K562 (cell line): ENCODE measurements at regions not wholly inside any gene's neighbourhood (a gene's known extent, or its start where the extent isn't known, plus 50 kb on each side); places are given as distances from the start of the nearest gene placed in this dataset.
A peak's percentile ranks its signal among the peaks of the same experiment; 100 is the strongest.

Experiments
- ATF7 ChIP-seq: fragments of 450-650 bp; IDR thresholded peaks from 2 replicates; pipeline ENCODE4 v1.7.1; 2014; ENCODE audit warnings: mild to moderate bottlenecking, moderate library complexity
- BACH1 ChIP-seq: fragments of 200-800 bp; sonication (Bioruptor generic); IDR thresholded peaks from 2 replicates; pipeline ENCODE4 v1.6.1; 2016; ENCODE audit warnings: missing genetic modification characterization, missing compliant biosample characterization
- ELK3 ChIP-seq: fragments of 450-650 bp; formaldehyde crosslinking; IDR thresholded peaks from 2 replicates; pipeline ENCODE4 v1.4.0; 2020; ENCODE audit warnings: mild to moderate bottlenecking
- ESRRA ChIP-seq: fragments of 450-650 bp; IDR thresholded peaks from 2 replicates; pipeline ENCODE4 v1.6.1; 2014; ENCODE audit warnings: low read depth, mild to moderate bottlenecking, moderate library complexity, borderline replicate concordance
- GTF2B ChIP-seq: IDR thresholded peaks from 2 replicates; pipeline ENCODE4 v1.6.1; 2011; ENCODE audit not compliant: insufficient read length; ENCODE audit errors: extremely low read depth
- HDAC6 ChIP-seq: IDR thresholded peaks from 2 replicates; pipeline ENCODE4 v1.6.1; 2012; ENCODE audit warnings: low read depth, mild to moderate bottlenecking, control low read depth, inconsistent platforms, low read length, moderate library complexity
- HINFP ChIP-seq: fragments of 450-650 bp; conservative IDR thresholded peaks from 2 replicates; pipeline ENCODE4 v1.6.1; 2016; ENCODE audit warnings: missing genetic modification characterization, low read depth, mild to moderate bottlenecking, control low read depth, missing compliant biosample characterization
- MECOM ChIP-seq: fragments of 250-450 bp; sonication (Bioruptor Pico); IDR thresholded peaks from 2 replicates; pipeline ENCODE4 v1.8.0; 2022; ENCODE audit warnings: inconsistent platforms
- MTF1 ChIP-seq: fragments of 250-450 bp; sonication (Bioruptor Pico); IDR thresholded peaks from 2 replicates; pipeline ENCODE4 v1.9.0; 2021; ENCODE audit warnings: moderate library complexity, mild to moderate bottlenecking, inconsistent platforms, borderline replicate concordance
- NEUROD1 ChIP-seq: fragments of 150-350 bp; IDR thresholded peaks from 2 replicates; pipeline ENCODE4 v1.6.1; 2014; ENCODE audit warnings: borderline replicate concordance, low read length, low read depth; ENCODE audit not compliant: partially characterized antibody
- OTX1 ChIP-seq: fragments of 450-650 bp; formaldehyde crosslinking; IDR thresholded peaks from 2 replicates; pipeline ENCODE4 v1.4.0; 2022; ENCODE audit warnings: mild to moderate bottlenecking
- POLR2G ChIP-seq: fragments of 200-400 bp; formaldehyde crosslinking; IDR thresholded peaks from 2 replicates; pipeline ENCODE4 v1.6.1; 2017; ENCODE audit warnings: low read depth, mild to moderate bottlenecking, antibody characterized with exemption, low read length, moderate library complexity
- POLR2H ChIP-seq: IDR thresholded peaks from 2 replicates; pipeline ENCODE4 v1.6.1; 2016; ENCODE audit warnings: missing genetic modification characterization, low read depth, mild to moderate bottlenecking, control low read depth, missing compliant biosample characterization, moderate library complexity
- PREB ChIP-seq: sonication (generic); formaldehyde crosslinking; IDR thresholded peaks from 2 replicates; pipeline ENCODE4 v1.8.1; 2023; ENCODE audit warnings: mild to moderate bottlenecking, missing genetic modification reagents
- PTTG1 ChIP-seq: fragments of 450-650 bp; IDR thresholded peaks from 2 replicates; pipeline ENCODE4 v1.6.1; 2016; ENCODE audit warnings: low read depth, mild to moderate bottlenecking, missing genetic modification characterization, missing compliant biosample characterization
- RUNX1 ChIP-seq: sonication (generic); IDR thresholded peaks from 2 replicates; pipeline ENCODE4 v1.6.1; 2016; ENCODE audit warnings: antibody characterized with exemption, low read depth
- SRSF9 ChIP-seq: fragments of 200-400 bp; formaldehyde crosslinking; IDR thresholded peaks from 2 replicates; pipeline ENCODE4 v1.6.1; 2017; ENCODE audit warnings: low read depth, low read length, borderline replicate concordance
- VEZF1 ChIP-seq: fragments of 200-800 bp; sonication (Bioruptor generic); IDR thresholded peaks from 2 replicates; pipeline ENCODE4 v1.6.1; 2017; ENCODE audit warnings: missing genetic modification characterization, missing compliant biosample characterization
- ZC3H4 ChIP-seq: sonication (generic); formaldehyde crosslinking; IDR thresholded peaks from 2 replicates; pipeline ENCODE4 v1.9.0; 2021; ENCODE audit warnings: missing genetic modification reagents, borderline replicate concordance
- ZFX ChIP-seq: sonication (generic); formaldehyde crosslinking; IDR thresholded peaks from 2 replicates; pipeline ENCODE4 v1.8.0; 2022; ENCODE audit warnings: mild to moderate bottlenecking, missing genetic modification reagents, moderate library complexity
- ZNF134 ChIP-seq: fragments of 250-450 bp; sonication (Bioruptor Pico); conservative IDR thresholded peaks from 2 replicates; pipeline ENCODE4 v1.4.0; 2020
- ZNF217 ChIP-seq: sonication (generic); formaldehyde crosslinking; IDR thresholded peaks from 2 replicates; pipeline ENCODE4 v1.8.0; 2022; ENCODE audit warnings: mild to moderate bottlenecking, missing genetic modification reagents
- ZNF408 ChIP-seq: fragments of 250-450 bp; sonication (Bioruptor Pico); IDR thresholded peaks from 2 replicates; pipeline ENCODE4 v1.4.0; 2020; ENCODE audit warnings: low read depth, mild to moderate bottlenecking, moderate library complexity

GRCh38 chr6:27772261-27773001 is 139.8 kb downstream of the OR2B2 start (continued):
- TF ChIP-seq GTF2B (no peak), MTF1 (CRISPR knock-in tag) (no peak), ZFX (CRISPR knock-in tag) (peak; percentile 97), ZNF134 (CRISPR knock-in tag) (peak; percentile 49; the same call in 1 of the 2 replicates), MECOM (CRISPR knock-in tag) (peak; percentile 73; the same call in 1 of the 2 replicates), PREB (CRISPR knock-in tag) (no peak), BACH1 (tag) (peak; percentile 67), OTX1 (CRISPR knock-in tag) (no peak), NEUROD1 (peak; percentile 46), ATF7 (peak; percentile 64; the same call in 1 of the 2 replicates), SRSF9 (no peak), ZC3H4 (CRISPR knock-in tag) (no peak), PTTG1 (tag) (no peak), VEZF1 (CRISPR knock-in tag) (no peak), POLR2H (tag) (no peak), ELK3 (CRISPR knock-in tag) (no peak), HINFP (no peak; the same call in 1 of the 2 replicates), RUNX1 (0 out of 2 replicates have a peak, but pooled peaks have one; percentile 12), ZNF217 (CRISPR knock-in tag) (no peak), HDAC6 (no peak), ESRRA (peak; percentile 45; the same call in 1 of the 2 replicates), POLR2G (0 out of 2 replicates have a peak, but pooled peaks have one; percentile 25), ZNF408 (CRISPR knock-in tag) (no peak)
